HEK293T (cell line): ENCODE measurements at regions not wholly inside any gene's neighbourhood (a gene's known extent, or its start where the extent isn't known, plus 50 kb on each side); places are given as distances from the start of the nearest gene placed in this dataset.
"Not testable (repeated sequence)": the region's sequence is repeated elsewhere in the genome, so short reads cannot be mapped to it uniquely, and the experiment has no call there.

Experiments used
- ARNT ChIP-seq: fragments of 450-650 bp; IDR thresholded peaks from 2 replicates; pipeline ENCODE4 v1.6.1; 2017; ENCODE audit warnings: mild to moderate bottlenecking
- BHLHE40 ChIP-seq: fragments of 450-650 bp; IDR thresholded peaks from 2 replicates; pipeline ENCODE4 v1.6.1; 2016; ENCODE audit warnings: mild to moderate bottlenecking, moderate library complexity, borderline replicate concordance
- ELF4 ChIP-seq: fragments of 450-650 bp; IDR thresholded peaks from 2 replicates; pipeline ENCODE4 v1.6.1; 2017; ENCODE audit warnings: antibody characterized with exemption
- FOXA1 ChIP-seq: fragments of 450-650 bp; IDR thresholded peaks from 2 replicates; pipeline ENCODE4 v1.6.1; 2016; ENCODE audit warnings: mild to moderate bottlenecking
- L3MBTL2 ChIP-seq: fragments of 450-650 bp; conservative IDR thresholded peaks from 2 replicates; pipeline ENCODE4 v1.6.1; 2016; ENCODE audit warnings: mild to moderate bottlenecking
- PKNOX1 ChIP-seq: fragments of 450-650 bp; IDR thresholded peaks from 2 replicates; pipeline ENCODE4 v1.6.1; 2016
- SP1 ChIP-seq: fragments of 450-650 bp; IDR thresholded peaks from 2 replicates; pipeline ENCODE4 v1.6.1; 2017
- SUZ12 ChIP-seq: fragments of 450-650 bp; IDR thresholded peaks from 2 replicates; pipeline ENCODE4 v1.6.1; 2016; ENCODE audit warnings: mild to moderate bottlenecking
- ZNF384 ChIP-seq: fragments of 450-650 bp; IDR thresholded peaks from 2 replicates; pipeline ENCODE4 v1.6.1; 2016

GRCh38 chr9:39675211-39675553, 319.7 kb downstream of the SPATA31A1 start:
- TF ChIP-seq SP1, ELF4, ARNT, L3MBTL2, SUZ12, BHLHE40, PKNOX1, FOXA1, ZNF384: not testable (repeated sequence)
